ENCODE measurements at regions not wholly inside any gene's neighbourhood (a gene's known extent, or its start where the extent isn't known, plus 50 kb on each side); places are given as distances from the start of the nearest gene placed in this dataset.

GRCh38 chr2:213202011-213202410, 50.6 kb upstream of the IKZF2 start:
- DNase-seq: no peak

- no peak for DNase-seq
Measured at GRCh38 chr2:213205944-213206343, 54.5 kb upstream of the IKZF2 start.

- no peak for DNase-seq
Measured at GRCh38 chr2:213213186-213213585, 61.8 kb upstream of the IKZF2 start.

DNA sequence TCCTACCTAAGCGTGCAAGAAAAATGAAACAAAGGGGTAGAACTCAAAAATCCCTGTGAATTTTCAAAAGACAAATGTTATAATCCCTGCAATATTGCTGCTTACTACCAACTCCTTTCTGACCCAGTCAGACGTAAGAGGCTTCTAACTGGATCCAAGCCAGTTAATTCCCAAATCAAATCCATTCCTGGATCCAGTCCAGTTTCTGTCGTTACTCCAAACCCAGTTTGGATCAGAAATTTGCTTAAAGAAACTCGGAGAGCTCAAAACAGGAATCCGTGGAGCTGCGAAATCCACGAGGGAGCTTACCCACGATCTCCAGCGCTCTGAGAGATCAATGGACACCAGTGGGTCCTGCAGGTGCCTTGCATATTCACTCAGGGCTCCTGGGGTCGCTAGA, 62.8 kb upstream of the IKZF2 start:
- DNase-seq: no peak

GRCh38 chr2:213216461-213216860, 65.0 kb upstream of the IKZF2 start:
- DNase-seq: no peak

DNA sequence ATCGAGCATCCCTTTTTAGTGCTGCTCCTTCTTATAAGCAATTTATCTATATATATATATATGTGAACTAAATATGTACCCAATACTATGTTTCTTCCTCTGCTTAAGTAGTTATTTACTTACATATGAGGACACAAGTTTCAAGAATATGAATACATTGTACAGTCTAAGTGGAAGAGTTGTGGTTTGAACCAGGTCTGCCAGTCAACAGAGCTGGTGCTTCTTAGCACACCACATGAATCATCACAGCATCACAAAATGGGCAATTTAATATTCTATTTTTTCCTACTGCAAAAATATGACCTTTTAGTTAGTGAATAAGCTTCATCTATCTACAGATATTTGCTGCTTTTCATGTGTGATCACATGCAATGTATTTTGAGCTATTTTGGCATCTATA, 64.4 kb upstream of the SPAG16 start:
- DNase-seq: no peak

- DNase-seq: no peak
Measured at GRCh38 chr2:213220967-213221603, 63.2 kb upstream of the SPAG16 start.

GRCh38 chr2:213221957-213222356, 62.3 kb upstream of the SPAG16 start:
- no peak for DNase-seq

- no peak for DNase-seq
Measured at GRCh38 chr2:213224366-213224765, 59.9 kb upstream of the SPAG16 start.

GRCh38 chr2:213225866-213226265, 58.4 kb upstream of the SPAG16 start:
- DNase-seq: peak in 1 of 4 experiments; percentile 7

DNA sequence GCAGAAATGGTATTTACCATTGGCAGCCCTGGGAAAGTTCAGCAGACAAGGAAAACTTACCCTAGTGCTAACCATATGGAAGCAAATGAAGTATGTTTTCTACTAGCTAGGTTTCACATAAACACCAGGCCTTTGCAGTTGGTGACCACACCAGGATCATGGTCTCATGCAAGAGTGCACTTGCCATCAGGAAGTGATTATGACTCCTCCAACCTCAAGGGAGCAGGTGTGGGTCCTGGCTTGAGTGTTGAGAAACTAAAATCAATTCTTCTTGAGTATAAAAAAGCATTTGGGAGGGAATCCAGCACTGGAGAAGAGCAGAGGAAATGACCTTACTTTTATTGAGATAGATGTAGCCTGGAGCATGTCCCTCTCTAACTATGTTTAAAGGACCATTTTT, 56.8 kb upstream of the SPAG16 start:
- no peak for DNase-seq

DNA sequence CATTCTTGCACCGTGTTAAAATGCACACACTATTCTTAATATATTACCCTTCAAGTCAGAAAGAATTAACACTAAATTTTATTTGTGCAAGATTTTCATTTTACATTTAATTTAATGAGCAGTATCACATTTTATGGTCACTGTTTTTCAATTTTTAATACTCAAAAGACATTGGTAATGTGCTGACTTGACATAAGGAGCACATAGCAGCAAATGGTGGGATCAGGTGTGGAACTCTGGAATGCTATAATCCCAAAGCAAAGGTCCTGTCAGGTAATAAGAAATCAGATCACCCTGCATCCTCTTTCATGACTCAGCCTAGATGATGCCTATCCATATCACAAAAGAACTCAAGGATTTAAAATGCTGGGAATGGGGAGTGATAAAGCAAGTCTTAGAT, 55.6 kb upstream of the SPAG16 start:
- no peak for DNase-seq

DNA sequence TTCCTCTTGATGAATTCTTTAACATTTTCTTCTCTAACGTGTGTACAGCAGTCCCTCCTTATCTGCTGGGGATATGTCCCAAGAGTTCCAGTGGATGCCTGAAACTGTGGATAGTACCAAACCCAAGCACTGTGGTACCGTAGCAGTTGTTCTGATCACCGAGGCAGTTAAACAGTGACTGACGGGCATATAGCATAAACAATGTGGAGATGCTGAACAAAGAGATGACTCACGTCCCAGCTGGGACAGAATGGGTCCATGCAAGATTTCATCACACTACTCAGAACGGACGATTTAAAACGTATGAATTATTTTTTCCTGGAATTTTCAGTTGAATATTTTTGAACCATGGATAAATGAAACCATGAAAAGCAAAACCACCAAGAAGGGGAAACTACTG, 54.5 kb upstream of the SPAG16 start:
- DNase-seq: no peak

GRCh38 chr2:213231966-213232365, 52.3 kb upstream of the SPAG16 start:
- no peak for DNase-seq

GRCh38 chr2:213232649-213233437, 51.4 kb upstream of the SPAG16 start:
- DNase-seq: no peak

GRCh38 chr2:213233438-213234330, 50.6 kb upstream of the SPAG16 start:
- no peak for DNase-seq
